ENCODE measurements at regions not wholly inside any gene's neighbourhood (a gene's known extent, or its start where the extent isn't known, plus 50 kb on each side); places are given as distances from the start of the nearest gene placed in this dataset.

DNA sequence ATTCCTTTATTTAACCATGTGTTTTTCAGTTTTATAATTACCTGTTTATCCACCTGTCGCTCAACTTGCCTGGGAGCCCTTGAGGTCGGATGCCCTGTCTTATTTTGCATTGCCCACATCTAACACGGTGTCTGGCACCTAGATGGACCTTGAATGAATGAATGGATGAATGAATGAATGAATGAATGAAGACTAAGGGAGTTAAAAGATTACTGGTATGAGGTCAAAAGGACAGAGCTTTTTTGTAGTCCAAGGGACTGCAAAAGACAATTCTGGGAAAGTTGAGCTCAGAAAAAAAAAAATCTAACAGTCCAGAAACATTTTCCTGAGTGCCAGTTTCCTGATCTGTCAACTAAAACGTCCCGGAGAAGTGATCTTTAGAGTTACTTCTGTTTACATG lies 244.6 kb upstream of the MYOCD start:
- ChIA-PET CTCF (interaction anchor here (0.6 to 1.1 kb wide), 3 partner anchors 15 to 434 kb away, joined by 3 to 5 read pairs (median 3); no protein-coding TSS in a partner anchor), POLR2A (no interaction called here)

DNA sequence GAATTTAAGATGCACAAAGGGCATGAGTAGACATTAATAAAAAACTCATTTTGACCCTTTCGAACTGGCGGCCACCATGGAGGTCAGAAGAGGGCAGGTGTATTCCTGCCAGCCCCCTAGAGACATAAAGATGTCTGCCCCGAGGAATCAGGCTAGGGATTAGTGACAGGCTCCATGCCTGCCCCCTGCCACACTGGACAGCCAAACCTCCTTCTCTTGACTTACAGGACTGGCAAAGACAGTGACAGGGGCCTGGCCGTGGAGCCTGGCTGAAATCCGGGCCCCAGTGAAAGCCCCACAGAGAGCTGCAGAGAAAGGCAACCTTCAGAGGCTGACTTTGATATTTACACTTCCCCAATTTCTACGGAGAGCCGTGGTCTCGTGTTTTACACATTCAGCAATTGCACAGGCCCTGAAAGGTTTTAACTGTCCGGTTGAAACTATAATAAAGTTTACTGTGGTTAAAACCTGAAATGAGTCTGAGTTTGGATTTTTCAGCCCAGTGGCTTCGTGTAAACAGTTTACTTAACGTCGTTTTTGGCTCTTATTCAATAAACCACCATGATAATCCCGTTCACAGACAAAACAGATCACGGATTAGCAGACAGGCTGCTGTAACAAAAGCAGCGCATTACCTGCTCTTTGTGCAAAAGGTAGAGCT lies 243.9 kb upstream of the MYOCD start:
- POLR2A ChIA-PET, result no interaction called here
- no peak for DNase-seq (ENCODE audit: low read depth, low spot score)
- no peak overlapping the region for H3K4me3 ChIP-seq (ENCODE audit: low read depth, low read length)
- CTCF ChIA-PET, result interaction anchor here (1.1 kb wide), 1 partner anchor 14 kb away, joined by 5 read pairs; no protein-coding TSS in a partner anchor
- TF ChIP-seq, protein P1, sequence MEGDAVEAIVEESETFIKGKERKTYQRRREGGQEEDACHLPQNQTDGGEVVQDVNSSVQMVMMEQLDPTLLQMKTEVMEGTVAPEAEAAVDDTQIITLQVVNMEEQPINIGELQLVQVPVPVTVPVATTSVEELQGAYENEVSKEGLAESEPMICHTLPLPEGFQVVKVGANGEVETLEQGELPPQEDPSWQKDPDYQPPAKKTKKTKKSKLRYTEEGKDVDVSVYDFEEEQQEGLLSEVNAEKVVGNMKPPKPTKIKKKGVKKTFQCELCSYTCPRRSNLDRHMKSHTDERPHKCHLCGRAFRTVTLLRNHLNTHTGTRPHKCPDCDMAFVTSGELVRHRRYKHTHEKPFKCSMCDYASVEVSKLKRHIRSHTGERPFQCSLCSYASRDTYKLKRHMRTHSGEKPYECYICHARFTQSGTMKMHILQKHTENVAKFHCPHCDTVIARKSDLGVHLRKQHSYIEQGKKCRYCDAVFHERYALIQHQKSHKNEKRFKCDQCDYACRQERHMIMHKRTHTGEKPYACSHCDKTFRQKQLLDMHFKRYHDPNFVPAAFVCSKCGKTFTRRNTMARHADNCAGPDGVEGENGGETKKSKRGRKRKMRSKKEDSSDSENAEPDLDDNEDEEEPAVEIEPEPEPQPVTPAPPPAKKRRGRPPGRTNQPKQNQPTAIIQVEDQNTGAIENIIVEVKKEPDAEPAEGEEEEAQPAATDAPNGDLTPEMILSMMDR (IDR thresholded peaks at IDR 0.05; ENCODE audit: insufficient read depth, low read length, missing control alignments), result no peak

More for the DNA sequence above, 244.6 kb upstream of the MYOCD start:
- no peak overlapping the region for H3K4me3 ChIP-seq (ENCODE audit: low read depth, low read length)
- TF ChIP-seq, protein P1 (IDR thresholded peaks at IDR 0.05; ENCODE audit: insufficient read depth, low read length, missing control alignments), result no peak
- no peak for DNase-seq (ENCODE audit: low read depth, low spot score)

DNA sequence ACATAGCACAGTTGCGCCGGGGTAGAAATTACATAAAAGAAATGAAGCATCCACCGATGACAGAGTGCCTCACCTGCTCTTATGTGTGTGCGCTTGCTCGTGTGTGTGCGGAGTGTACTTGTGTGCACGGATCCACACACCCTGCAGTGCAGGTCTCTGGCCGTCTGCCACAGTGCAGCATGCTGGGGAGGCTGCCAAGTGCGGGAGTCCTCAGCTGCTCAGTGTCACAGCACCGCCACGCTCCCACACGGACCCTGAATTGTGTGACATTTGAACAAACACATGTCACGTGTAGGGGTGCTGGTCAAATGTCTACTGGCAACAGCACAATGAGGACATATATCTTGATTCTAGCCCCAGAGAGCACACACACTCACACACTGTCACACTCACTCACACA lies 243.0 kb upstream of the MYOCD start:
- DNase-seq (ENCODE audit: low read depth, low spot score), result no peak
- H3K4me3 ChIP-seq (ENCODE audit: low read depth, low read length), result no peak overlapping the region
- CTCF ChIA-PET, result interaction anchor here (1.2 kb wide), 1 partner anchor 123 kb away, joined by 4 read pairs; no protein-coding TSS in a partner anchor
- TF ChIP-seq, protein P1 (IDR thresholded peaks at IDR 0.05; ENCODE audit: insufficient read depth, low read length, missing control alignments), result no peak
- POLR2A ChIA-PET, result no interaction called here

DNA sequence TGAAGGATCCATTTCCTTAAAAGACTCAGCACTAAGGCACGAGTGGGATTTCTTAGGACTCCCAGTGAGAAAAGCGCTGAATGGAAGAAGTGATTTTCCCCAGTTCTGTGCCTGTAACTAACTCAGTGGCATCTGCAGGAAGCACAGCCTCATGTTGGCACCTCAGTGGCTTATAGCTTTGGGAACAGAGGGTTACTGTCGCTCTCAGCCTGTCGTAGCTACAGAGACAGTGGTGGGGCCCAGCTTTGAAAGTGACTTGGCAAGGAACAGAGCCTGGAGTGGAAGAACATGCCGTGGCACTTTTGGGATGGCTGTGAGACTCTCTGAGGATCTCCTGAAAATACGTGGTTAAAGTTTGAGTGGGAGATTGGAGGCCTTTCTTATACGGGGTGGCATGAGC lies 242.4 kb upstream of the MYOCD start:
- POLR2A ChIA-PET, result no interaction called here
- CTCF ChIA-PET, result interaction anchor here (1.2 kb wide), 1 partner anchor 122 kb away, joined by 4 read pairs; no protein-coding TSS in a partner anchor
- no peak overlapping the region for H3K4me3 ChIP-seq (ENCODE audit: low read depth, low read length)
- no peak for DNase-seq (ENCODE audit: low read depth, low spot score)
- TF ChIP-seq, protein P1 (IDR thresholded peaks at IDR 0.05; ENCODE audit: insufficient read depth, low read length, missing control alignments), result no peak

DNA sequence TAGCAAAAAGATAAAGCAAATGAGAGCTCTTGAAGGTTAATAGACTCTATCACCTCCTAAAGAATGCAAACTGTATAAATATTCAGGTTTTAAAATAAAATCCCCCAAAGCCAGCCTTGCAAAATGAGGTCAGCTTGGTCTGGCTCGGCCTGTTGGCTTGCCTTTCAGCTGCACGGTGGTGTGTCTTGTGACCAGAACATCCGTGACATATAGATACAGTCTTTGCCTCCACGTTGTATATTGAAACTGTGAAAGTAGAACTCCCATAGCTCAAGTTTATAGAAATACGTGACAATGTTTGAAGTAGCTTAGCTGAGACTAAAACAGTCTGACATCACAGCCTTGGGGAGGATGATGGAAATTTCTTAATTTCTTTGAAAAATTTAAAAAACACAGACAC lies 236.6 kb upstream of the MYOCD start:
- no peak for DNase-seq (ENCODE audit: low read depth, low spot score)
- ChIA-PET POLR2A (no interaction called here), CTCF (interaction anchor here (2.5 kb wide), 1 partner anchor 238 kb away, joined by 7 read pairs; no protein-coding TSS in a partner anchor)
- H3K4me3 ChIP-seq (ENCODE audit: low read depth, low read length), result no peak overlapping the region
- TF ChIP-seq, protein P1 (IDR thresholded peaks at IDR 0.05; ENCODE audit: insufficient read depth, low read length, missing control alignments), result no peak

DNA sequence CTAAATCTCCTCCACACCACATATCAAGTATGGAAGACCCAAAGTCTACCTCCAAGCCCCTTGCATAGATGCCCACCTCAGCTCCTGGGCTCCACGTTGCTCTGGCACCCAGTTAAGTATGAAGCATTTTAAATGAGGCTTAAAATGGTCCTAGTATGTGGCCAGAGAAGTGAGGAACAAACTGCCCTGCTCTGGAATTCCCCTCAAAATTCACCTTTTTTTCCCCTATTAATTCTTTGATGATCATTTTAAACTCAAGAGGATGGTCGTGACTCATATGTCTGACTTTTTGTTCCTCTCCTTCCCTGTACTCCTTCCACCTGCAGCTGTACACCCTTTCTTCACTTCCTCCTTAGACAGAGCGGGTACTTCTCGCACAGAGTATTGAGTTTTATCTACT lies 234.5 kb upstream of the MYOCD start:
- ChIA-PET POLR2A (no interaction called here), CTCF (interaction anchor here (2.5 kb wide), 1 partner anchor 236 kb away, joined by 7 read pairs; no protein-coding TSS in a partner anchor)
- no peak for DNase-seq (ENCODE audit: low read depth, low spot score)
- H3K4me3 ChIP-seq (ENCODE audit: low read depth, low read length), result no peak overlapping the region
- TF ChIP-seq, protein P1 (IDR thresholded peaks at IDR 0.05; ENCODE audit: insufficient read depth, low read length, missing control alignments), result no peak

Data from AG04449 (cell line).